Mesodermal cell (in vitro differentiated cells): ENCODE measurements at regions not wholly inside any gene's neighbourhood (a gene's known extent, or its start where the extent isn't known, plus 50 kb on each side); places are given as distances from the start of the nearest gene placed in this dataset.

Source experiments
- H3K27ac ChIP-seq: 2 replicates; pipeline ENCODE4 v1.7.0; 2013; ENCODE audit warnings: mild to moderate bottlenecking, low read depth, low read length, moderate library complexity; ENCODE audit not compliant: severe bottlenecking
- H3K36me3 ChIP-seq: 2 replicates; pipeline ENCODE4 v1.7.1; 2013; ENCODE audit warnings: mild to moderate bottlenecking, low read length, moderate library complexity; ENCODE audit not compliant: control insufficient read depth, insufficient read depth
- H3K4me1 ChIP-seq: one replicate; pipeline ENCODE4 v1.7.1; 2013; ENCODE audit warnings: mild to moderate bottlenecking, low read length; ENCODE audit not compliant: insufficient read depth, control insufficient read depth, poor library complexity, severe bottlenecking
- H3K4me3 ChIP-seq: 2 replicates; pipeline ENCODE4 v1.7.0; 2013; ENCODE audit warnings: low read length, control low read depth, mild to moderate bottlenecking; ENCODE audit not compliant: insufficient read depth, poor library complexity, severe bottlenecking; ENCODE audit errors: extremely low read depth
- H3K9me3 ChIP-seq: 2 replicates; pipeline ENCODE4 v1.7.1; 2013; ENCODE audit warnings: mild to moderate bottlenecking, low read length, moderate library complexity; ENCODE audit not compliant: control insufficient read depth
- WGBS, 2 experiments: methylation state at CpG; one replicate each; pipeline ENCODE4 v1.1.5; 2013; ENCODE audit warnings: missing lambda C conversion rate in 2 of 2; ENCODE audit not compliant: insufficient coverage in 2 of 2; 5-methylcytosine and 5-hydroxymethylcytosine counted together

- Histone ChIP-seq H3K36me3 (no peaks in the 10 kb centered on the region), H3K27ac (no peak overlapping the region), H3K4me1 (peaks cover 2% of the 10 kb centered on the region), H3K4me3 (no peak overlapping the region), H3K9me3 (peaks cover 4% of the 10 kb centered on the region)
- WGBS, 2 experiments: 91 to 93% methylated on average over 4 to 6 of the region's 6 CpGs
Measured at GRCh38 chr3:43194490-43195114, 88.7 kb upstream of the POMGNT2 start.

- Histone ChIP-seq H3K4me1 (peaks cover 2% of the 10 kb centered on the region), H3K4me3 (no peak overlapping the region), H3K27ac (no peak overlapping the region), H3K9me3 (peaks cover 2% of the 10 kb centered on the region), H3K36me3 (no peaks in the 10 kb centered on the region)
- whole genome bisulfite sequencing, 2 experiments: 85 to 92% methylated on average over 5 of the region's 6 CpGs
Measured at GRCh38 chr3:43194069-43194468, 88.2 kb upstream of the POMGNT2 start.

GRCh38 chr3:43192028-43192427, 86.1 kb upstream of the POMGNT2 start:
- Histone ChIP-seq H3K9me3 (no peaks in the 10 kb centered on the region), H3K27ac (no peak overlapping the region), H3K4me1 (peaks cover 2% of the 10 kb centered on the region), H3K36me3 (no peaks in the 10 kb centered on the region), H3K4me3 (no peak overlapping the region)
- WGBS, 2 experiments: 0 to 50% methylated on average over 1 to 2 of the region's 2 CpGs

GRCh38 chr3:43191116-43191515, 85.2 kb upstream of the POMGNT2 start:
- Histone ChIP-seq H3K27ac (no peak overlapping the region), H3K9me3 (no peaks in the 10 kb centered on the region), H3K36me3 (no peaks in the 10 kb centered on the region), H3K4me1 (peaks cover 3% of the 10 kb centered on the region), H3K4me3 (no peak overlapping the region)
- 91 to 93% methylated on average over 4 to 6 of the region's 6 CpGs for WGBS, 2 experiments

GRCh38 chr3:43190670-43191069, 84.8 kb upstream of the POMGNT2 start:
- no peak overlapping the region for H3K27ac ChIP-seq
- peaks cover 7% of the 10 kb centered on the region for H3K4me1 ChIP-seq
- H3K9me3 ChIP-seq: no peaks in the 10 kb centered on the region
- 60% methylated on average over 2 of the region's 5 CpGs; no CpG with 5 or more reads in 1 of the 2 experiments for WGBS, 2 experiments
- H3K4me3 ChIP-seq: no peak overlapping the region
- no peaks in the 10 kb centered on the region for H3K36me3 ChIP-seq

- Histone ChIP-seq H3K9me3 (no peaks in the 10 kb centered on the region), H3K27ac (no peak overlapping the region), H3K36me3 (no peaks in the 10 kb centered on the region), H3K4me1 (peaks cover 8% of the 10 kb centered on the region), H3K4me3 (no peak overlapping the region)
- WGBS, 2 experiments: no CpG with 5 or more reads among the region's 1 CpG
Measured at GRCh38 chr3:43187836-43188479, 82.1 kb upstream of the POMGNT2 start.

- Histone ChIP-seq H3K9me3 (no peaks in the 10 kb centered on the region), H3K4me1 (peaks cover 5% of the 10 kb centered on the region), H3K4me3 (no peak overlapping the region), H3K27ac (no peak overlapping the region), H3K36me3 (no peaks in the 10 kb centered on the region)
- WGBS, 2 experiments: 92 to 96% methylated on average over 5 to 6 of the region's 8 CpGs
Measured at GRCh38 chr3:43185983-43186314, 80.1 kb upstream of the POMGNT2 start.

GRCh38 chr3:43185274-43185982, 79.5 kb upstream of the POMGNT2 start:
- no peaks in the 10 kb centered on the region for H3K36me3 ChIP-seq
- no peaks in the 10 kb centered on the region for H3K9me3 ChIP-seq
- H3K4me3 ChIP-seq: no peak overlapping the region
- H3K27ac ChIP-seq: no peak overlapping the region
- WGBS, 2 experiments: 81 to 95% methylated on average over 4 of the region's 5 CpGs
- H3K4me1 ChIP-seq: peaks cover 8% of the 10 kb centered on the region

- 71 to 91% methylated on average over 1 to 2 of the region's 2 CpGs for WGBS, 2 experiments
- Histone ChIP-seq H3K4me1 (peaks cover 18% of the 10 kb centered on the region), H3K27ac (no peak overlapping the region), H3K9me3 (no peaks in the 10 kb centered on the region), H3K36me3 (no peaks in the 10 kb centered on the region), H3K4me3 (no peak overlapping the region)
Measured at GRCh38 chr3:43183456-43183855, 77.6 kb upstream of the POMGNT2 start.

GRCh38 chr3:43181202-43181821, 75.4 kb upstream of the POMGNT2 start:
- Histone ChIP-seq H3K4me1 (peaks cover 18% of the 10 kb centered on the region), H3K36me3 (no peaks in the 10 kb centered on the region), H3K27ac (no peak overlapping the region), H3K9me3 (no peaks in the 10 kb centered on the region), H3K4me3 (no peak overlapping the region)
- WGBS, 2 experiments: 95 to 97% methylated on average over 9 to 11 of the region's 13 CpGs
